ENCODE measurements at regions not wholly inside any gene's neighbourhood (a gene's known extent, or its start where the extent isn't known, plus 50 kb on each side); places are given as distances from the start of the nearest gene placed in this dataset.

GRCh38 chr4:132824761-132825160 is 324.3 kb upstream of the PCDH10 start:
- ChIA-PET POLR2A (no interaction called here), RAD21 (ENCODE audit: low non-redundant PET in 1 of 2, low total read pairs in 2 of 2, uncharacterized antibody in 2 of 2, unreplicated experiment in 2 of 2) (no interaction called here), CTCF (no interaction called here)
- no peak overlapping the region for H2AFZ ChIP-seq (ENCODE audit: low read depth, low read length, poor library complexity, severe bottlenecking)
- H3K9me3 ChIP-seq (ENCODE audit: control insufficient read depth in 1 of 2, insufficient read depth in 1 of 2, low read depth in 1 of 2, low read length in 2 of 2), result no peaks in the 10 kb centered on the region
- no peak overlapping the region for H3K9ac ChIP-seq (ENCODE audit: low read length)
- ATAC-seq (no peak), DNase-seq (ENCODE audit: low read depth, low spot score) (no peak)
- H3K4me1 ChIP-seq (ENCODE audit: control insufficient read depth in 1 of 2, insufficient read depth in 2 of 2, low read length in 2 of 2), result no peaks in the 10 kb centered on the region
- intact Hi-C loops (cut with micrococcal nuclease), result no loop called here
- H3K4me2 ChIP-seq (ENCODE audit: low read length), result no peak overlapping the region
- no peak overlapping the region for H3K4me3 ChIP-seq (replicated peaks in 1 of 2; ENCODE audit: low read depth in 1 of 2, low read length in 2 of 2)
- H3K27me3 ChIP-seq (ENCODE audit: insufficient read depth, low read length), result no peaks in the 10 kb centered on the region
- no peak for TF ChIP-seq ATF3 (IDR thresholded peaks at IDR 0.05)
- H3K36me3 ChIP-seq (ENCODE audit: control insufficient read depth in 1 of 2, insufficient read depth in 2 of 2, low read length in 2 of 2), result no peaks in the 10 kb centered on the region
- H3K27ac ChIP-seq (ENCODE audit: low read depth, low read length), result no peak overlapping the region
- H4K20me1 ChIP-seq (ENCODE audit: insufficient read depth), result no peaks in the 10 kb centered on the region
- H3K9me2 ChIP-seq (ENCODE audit: insufficient read depth), result no peaks in the 10 kb centered on the region; the same call in 1 of the 2 replicates
- no TSS peak for BruUV-seq (replicated peaks)
- H3K79me2 ChIP-seq (ENCODE audit: insufficient read depth, low read length), result no peaks in the 10 kb centered on the region

GRCh38 chr4:132827522-132827921 is 321.6 kb upstream of the PCDH10 start:
- Histone ChIP-seq H3K4me3 (replicated peaks in 1 of 2; ENCODE audit: low read depth in 1 of 2, low read length in 2 of 2) (no peak overlapping the region), H3K4me2 (ENCODE audit: low read length) (no peak overlapping the region), H3K9me2 (ENCODE audit: insufficient read depth) (no peaks in the 10 kb centered on the region), H3K27ac (ENCODE audit: low read depth, low read length) (no peak overlapping the region), H3K9me3 (ENCODE audit: control insufficient read depth in 1 of 2, insufficient read depth in 1 of 2, low read depth in 1 of 2, low read length in 2 of 2) (no peaks in the 10 kb centered on the region), H3K27me3 (ENCODE audit: insufficient read depth, low read length) (no peaks in the 10 kb centered on the region), H3K9ac (ENCODE audit: low read length) (no peak overlapping the region), H3K4me1 (ENCODE audit: control insufficient read depth in 1 of 2, insufficient read depth in 2 of 2, low read length in 2 of 2) (no peaks in the 10 kb centered on the region), H2AFZ (ENCODE audit: low read depth, low read length, poor library complexity, severe bottlenecking) (no peak overlapping the region), H4K20me1 (ENCODE audit: insufficient read depth) (no peaks in the 10 kb centered on the region), H3K36me3 (ENCODE audit: control insufficient read depth in 1 of 2, insufficient read depth in 2 of 2, low read length in 2 of 2) (no peaks in the 10 kb centered on the region), H3K79me2 (ENCODE audit: insufficient read depth, low read length) (no peaks in the 10 kb centered on the region)
- POLR2A ChIA-PET, result no interaction called here
- TF ChIP-seq REST (IDR thresholded peaks at IDR 0.05; ENCODE audit: low read depth), result no peak
- TF ChIP-seq, protein P1, sequence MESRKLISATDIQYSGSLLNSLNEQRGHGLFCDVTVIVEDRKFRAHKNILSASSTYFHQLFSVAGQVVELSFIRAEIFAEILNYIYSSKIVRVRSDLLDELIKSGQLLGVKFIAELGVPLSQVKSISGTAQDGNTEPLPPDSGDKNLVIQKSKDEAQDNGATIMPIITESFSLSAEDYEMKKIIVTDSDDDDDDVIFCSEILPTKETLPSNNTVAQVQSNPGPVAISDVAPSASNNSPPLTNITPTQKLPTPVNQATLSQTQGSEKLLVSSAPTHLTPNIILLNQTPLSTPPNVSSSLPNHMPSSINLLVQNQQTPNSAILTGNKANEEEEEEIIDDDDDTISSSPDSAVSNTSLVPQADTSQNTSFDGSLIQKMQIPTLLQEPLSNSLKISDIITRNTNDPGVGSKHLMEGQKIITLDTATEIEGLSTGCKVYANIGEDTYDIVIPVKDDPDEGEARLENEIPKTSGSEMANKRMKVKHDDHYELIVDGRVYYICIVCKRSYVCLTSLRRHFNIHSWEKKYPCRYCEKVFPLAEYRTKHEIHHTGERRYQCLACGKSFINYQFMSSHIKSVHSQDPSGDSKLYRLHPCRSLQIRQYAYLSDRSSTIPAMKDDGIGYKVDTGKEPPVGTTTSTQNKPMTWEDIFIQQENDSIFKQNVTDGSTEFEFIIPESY (IDR thresholded peaks at IDR 0.05; ENCODE audit: extremely low read depth, insufficient replicate concordance, low read length), result no peak
- no peak for TF ChIP-seq SP1 (IDR thresholded peaks at IDR 0.05; ENCODE audit: low read depth)
- no peak for TF ChIP-seq FOSL1 (IDR thresholded peaks at IDR 0.05; ENCODE audit: low read depth)
- TF ChIP-seq ZNF274 (IDR thresholded peaks at IDR 0.05; ENCODE audit: low read depth, low read length), result no peak
- TF ChIP-seq SIN3A (IDR thresholded peaks at IDR 0.05; ENCODE audit: low read depth), result no peak
- TF ChIP-seq ELF1 (IDR thresholded peaks at IDR 0.05; ENCODE audit: borderline replicate concordance, low read depth), result no peak
- TF ChIP-seq EGR1 (IDR thresholded peaks at IDR 0.05; ENCODE audit: low read depth), result no peak
- no TSS peak for BruUV-seq (replicated peaks)
- intact Hi-C loops (cut with micrococcal nuclease), result no loop called here
- CTCF ChIA-PET, result no interaction called here
- RAD21 ChIA-PET (ENCODE audit: low non-redundant PET in 1 of 2, low total read pairs in 2 of 2, uncharacterized antibody in 2 of 2, unreplicated experiment in 2 of 2), result no interaction called here
- ATAC-seq, result no peak
- DNase-seq (ENCODE audit: low read depth, low spot score), result no peak
